Activated CD8-positive, alpha-beta memory T cell treated with anti-CD3 and anti-CD28 coated beads, Interleukin-2, amount 50 U/mL, for 4 hours (primary cell): ENCODE measurements at regions not wholly inside any gene's neighbourhood (a gene's known extent, or its start where the extent isn't known, plus 50 kb on each side); places are given as distances from the start of the nearest gene placed in this dataset.
"Not testable (repeated sequence)": the region's sequence is repeated elsewhere in the genome, so short reads cannot be mapped to it uniquely, and the experiment has no call there.

ENCODE experiments used
- DNase-seq: peaks from one replicate; pipeline ENCODE4 v3.0.0-alpha.2; 2020

DNA sequence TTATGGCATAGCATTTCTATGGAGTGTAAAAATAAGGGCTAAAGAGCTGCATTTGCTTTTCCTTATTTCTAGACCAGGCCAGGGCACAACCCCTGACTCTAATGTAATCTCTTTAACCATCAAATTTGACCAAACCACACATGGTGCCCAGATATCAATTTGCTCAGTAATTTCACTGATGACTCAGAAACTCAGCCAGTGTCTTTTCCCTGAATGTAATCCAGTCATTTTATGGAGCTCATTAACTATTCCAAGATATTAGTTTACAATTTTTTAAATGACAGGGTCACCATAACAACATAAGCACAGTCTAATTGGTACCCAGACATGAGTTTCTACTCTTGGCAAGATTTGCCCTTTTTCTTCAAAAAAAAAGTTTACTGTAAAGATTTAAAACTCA is 270.8 kb upstream of the AGAP1 start:
- no peak for DNase-seq

DNA sequence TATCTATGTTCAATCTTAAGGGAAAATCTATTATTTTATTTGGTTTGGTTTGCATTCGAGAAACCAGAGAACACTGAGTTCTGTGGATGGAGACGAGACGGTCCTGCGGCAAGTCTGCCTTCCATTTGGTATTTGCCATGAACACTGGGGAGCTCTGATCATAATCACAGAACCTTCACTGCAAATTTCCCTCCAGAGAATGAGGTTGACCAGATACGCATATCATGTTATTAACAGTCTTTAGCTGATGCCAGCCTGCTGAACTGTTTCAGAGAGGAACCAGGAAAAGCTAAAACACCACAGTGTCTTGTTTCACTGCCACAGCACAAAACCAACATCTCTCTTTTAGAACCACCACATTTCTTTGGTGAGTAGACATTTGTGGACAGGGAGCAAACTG is 269.4 kb upstream of the AGAP1 start:
- no peak for DNase-seq

DNA sequence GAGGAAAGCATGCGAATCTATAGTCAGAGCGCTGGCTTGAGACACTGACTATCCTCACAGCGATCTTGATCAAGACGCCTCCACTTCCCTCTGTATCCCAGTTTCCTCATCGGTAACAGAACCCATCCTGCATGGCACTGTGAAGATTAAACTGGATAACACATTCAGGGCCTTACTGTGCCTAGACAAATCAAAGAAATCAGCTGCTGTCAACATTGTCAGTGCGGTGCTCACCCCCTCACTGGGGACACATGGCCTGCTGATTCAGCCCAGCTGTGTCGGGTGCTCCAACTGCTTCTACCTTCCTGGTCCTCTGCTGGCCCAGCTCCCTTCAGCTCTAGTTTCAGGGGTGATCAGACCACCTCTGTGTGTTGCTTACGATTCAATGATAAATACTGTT is 268.6 kb upstream of the AGAP1 start:
- DNase-seq, result no peak

DNA sequence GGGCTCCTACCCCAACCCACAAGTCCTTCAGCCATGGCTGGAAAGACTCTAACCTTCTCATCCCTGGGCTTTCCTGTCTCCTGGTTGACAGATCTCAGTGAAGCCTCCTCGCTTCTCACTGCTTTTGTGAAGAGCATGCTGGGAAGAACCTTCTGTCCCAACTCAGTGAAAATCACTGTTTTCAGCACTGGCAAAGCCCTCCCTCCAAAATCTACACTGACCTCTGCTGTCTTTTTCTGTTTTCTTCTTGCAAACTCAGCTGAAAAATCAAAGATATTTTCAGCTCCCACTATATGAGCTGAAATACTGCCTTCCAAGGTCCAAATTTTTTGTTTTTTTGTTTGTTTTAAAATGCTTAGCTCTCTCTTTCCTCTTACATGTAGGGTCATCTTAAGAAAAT is 266.3 kb upstream of the AGAP1 start:
- no peak for DNase-seq

DNA sequence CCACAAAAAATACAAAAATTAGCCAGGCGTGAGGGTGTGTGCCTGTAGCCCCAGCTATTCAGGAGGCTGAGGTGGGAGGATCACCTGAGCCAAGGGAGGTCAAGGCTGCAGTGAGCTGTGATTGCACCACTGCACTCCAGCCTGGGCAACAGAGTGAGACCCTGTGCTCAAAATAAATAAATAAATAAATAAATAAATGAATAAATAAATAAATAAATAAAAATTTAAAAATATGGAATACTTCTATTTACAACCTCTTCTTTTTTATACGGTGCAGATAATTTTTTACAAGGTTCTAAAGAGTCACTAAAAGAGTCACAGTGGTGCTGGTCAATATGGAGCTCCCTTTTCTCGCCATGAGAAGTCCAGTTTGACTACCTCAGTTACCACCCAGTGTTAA is 265.4 kb upstream of the AGAP1 start:
- not testable (repeated sequence) for DNase-seq

DNA sequence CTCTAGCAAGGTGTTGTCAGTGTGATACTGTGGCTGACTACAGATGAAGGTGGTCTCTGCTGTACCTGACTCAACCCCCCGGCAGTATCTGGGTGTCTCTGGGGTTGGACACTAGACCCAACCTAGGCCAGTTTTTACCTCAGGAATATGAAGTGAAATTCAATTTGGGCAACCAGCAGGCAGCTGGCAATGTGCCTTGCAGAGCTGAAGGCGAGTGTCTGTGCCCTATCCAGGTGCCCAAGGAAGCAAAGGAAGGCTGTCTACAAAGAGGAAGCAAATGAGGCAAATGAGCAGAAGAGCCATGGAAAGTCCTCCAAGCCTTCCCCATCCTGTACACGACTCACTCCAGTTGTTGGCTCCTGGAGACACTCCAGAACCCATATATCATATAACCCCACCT is 264.6 kb upstream of the AGAP1 start:
- DNase-seq, result no peak

DNA sequence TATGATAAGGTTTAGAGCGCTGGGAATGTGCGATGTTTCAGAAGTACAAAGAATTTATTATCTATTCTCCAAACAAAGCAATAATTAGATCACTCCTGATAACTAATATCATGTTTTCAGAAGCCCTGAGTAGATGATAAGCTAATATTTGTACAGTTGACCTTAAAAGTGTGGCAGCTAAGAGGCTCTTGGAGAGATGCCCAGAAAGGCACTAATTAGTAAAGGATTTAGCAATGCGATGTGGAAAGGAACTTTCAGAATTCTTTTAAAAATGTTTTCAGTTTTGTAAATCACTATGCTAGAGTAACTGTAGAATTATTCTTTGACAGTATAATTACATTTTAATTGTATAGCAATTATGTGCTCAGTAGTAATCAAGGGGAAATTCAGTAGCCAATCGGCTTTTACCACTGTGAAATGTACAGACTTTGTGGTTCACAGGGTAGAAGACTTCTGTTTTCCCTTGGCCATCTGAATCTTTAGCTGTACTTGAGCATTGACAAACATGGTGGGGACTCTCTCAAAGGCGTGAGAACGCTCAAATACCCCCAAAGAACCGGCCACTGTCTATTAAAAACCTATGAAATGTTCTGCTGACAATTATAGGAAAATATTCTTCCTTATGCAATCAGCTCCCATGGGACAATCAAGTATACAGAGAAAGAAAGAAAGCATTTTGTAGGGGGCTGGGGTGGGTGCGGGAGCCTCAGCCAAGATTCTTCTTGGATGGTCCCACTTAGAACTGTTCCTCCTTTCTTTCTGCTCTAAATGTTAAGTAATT is 262.8 kb upstream of the AGAP1 start:
- DNase-seq, result no peak

DNA sequence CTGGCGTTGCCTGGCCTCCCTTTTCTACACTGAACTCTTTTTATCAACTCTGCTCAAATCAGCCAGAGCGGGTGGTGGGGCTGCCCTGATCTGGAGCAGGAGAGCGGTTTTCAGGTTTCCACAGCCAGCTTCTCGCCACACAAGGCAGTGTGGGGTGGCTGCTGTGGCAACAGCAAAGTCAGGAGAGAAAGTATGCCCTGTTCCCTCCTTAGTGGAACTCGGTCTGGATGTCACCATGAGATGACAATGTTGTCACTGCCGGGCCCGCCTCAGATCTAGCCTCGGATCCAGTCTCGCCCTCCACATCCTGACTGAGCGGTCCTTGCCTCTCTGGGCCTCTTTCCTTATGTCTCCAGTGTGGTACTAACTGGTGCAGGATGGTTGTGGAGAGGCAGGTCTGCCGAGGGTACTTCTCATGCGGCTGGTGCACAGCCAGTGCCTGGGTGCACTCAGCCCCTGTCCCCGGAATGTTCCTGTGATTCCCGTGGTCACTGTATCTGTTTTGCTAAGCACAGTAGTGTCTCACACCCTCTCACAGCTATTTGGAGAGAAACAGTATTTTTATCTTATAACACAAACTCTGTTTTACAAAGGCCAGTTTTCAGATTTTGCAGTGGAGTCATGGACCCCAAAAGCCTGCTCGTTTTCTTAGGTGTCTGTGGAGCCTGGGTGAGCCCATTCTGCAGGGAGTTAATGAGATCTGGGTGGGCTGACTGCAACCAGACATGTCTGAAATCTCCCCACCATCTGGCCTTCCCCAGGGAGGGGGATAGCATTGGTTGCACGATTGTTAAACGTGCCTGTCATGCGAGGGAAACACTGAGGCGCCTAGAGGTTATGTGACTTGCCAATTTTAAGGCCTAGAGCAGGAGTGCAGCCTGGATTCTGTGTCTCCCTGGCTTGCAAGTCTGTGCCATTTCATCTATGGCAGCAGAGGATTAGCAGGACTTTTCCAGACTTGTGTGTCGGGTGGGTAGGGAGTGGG is 261.1 kb upstream of the AGAP1 start:
- no peak for DNase-seq

DNA sequence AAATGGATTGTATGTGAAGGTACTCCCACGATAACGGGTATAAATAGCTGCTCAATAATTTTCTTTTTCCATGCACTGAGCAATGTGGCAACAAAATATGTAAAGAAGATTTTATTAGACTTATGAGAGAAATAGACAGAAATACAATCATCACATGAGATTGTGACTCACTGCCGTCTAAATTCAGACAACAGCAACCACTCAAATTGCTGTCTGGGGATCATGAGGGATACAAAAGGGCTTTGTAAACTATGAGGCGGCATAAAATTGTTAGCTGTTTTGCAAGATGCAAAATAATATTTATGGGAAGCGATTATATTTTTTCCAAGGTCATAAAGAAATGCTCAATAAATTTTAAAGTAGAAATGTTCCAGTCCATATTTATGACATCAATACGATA is 259.1 kb upstream of the AGAP1 start:
- no peak for DNase-seq

DNA sequence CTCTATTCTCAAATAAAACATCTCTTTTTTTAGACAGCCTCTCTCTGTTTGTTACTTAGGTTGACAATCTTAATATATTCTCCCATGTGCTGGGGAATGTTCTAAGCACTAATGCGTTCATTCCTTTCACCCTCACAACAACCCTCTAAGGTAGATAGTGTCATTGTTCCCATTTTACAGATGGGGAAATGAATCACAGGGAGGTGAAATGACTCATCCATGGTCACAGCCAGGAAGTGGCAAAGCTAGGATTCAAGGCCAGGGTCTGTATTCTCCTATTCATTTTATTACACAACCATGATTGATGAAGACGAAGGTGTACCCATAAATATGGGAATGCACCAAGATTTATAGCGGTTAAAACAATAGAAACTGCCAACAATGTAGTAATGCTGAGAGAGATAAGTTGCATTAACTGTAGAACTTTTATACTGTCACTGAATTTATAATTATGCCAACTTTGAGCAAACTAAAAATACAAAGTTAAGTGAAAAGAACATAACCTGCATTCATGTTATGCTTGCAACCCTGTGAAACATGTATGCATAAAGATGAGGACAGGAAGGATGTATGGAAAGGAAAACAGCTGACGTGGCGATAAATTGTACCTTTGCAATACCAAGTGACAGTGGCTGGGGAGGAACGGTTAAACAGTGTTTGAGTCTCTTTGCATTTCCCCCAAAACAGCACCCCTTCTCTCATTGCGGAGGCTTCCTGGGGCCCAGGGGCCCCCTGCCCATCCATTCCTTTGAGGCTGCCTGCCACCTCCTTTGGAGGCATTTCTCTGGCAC is 257.7 kb upstream of the AGAP1 start:
- no peak for DNase-seq

DNA sequence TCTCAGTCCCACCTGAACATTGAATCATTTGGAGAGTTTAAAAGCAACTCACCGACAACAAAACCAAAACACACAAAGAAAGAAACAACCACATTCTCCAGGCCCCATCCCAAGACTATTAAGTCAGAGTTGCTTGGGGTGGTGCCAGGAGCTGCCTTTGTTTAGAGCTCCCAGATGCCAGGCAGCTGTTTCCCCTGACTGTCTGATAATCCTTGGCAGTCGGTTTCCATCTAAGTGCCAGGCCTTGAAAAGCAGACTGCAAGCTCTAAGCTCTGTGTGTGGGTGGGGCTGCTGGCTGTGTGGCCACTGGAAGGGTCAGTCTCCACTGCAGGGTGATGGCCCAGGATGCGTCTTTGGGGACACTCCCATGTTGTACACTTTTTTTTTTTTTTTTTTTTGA is 255.3 kb upstream of the AGAP1 start:
- no peak for DNase-seq

DNA sequence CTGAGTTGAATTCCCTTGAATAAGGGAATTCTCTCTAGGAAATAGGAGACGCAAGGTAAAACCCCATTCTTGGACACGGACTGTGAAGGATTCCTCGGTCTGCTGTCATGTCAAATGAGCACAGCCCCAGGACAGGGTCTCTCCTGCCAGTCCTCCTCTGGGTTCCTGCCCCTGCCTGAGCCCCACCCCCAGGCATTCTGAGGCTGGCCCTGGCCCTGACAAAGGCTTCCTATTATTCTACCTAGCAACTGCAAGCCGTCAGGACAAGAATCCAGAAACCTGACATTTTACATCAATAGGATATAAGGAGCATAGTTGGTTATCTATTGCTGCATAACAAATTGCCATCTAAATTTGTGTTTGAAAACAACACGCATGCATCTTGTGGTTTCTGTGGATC is 253.3 kb upstream of the AGAP1 start:
- DNase-seq, result no peak

DNA sequence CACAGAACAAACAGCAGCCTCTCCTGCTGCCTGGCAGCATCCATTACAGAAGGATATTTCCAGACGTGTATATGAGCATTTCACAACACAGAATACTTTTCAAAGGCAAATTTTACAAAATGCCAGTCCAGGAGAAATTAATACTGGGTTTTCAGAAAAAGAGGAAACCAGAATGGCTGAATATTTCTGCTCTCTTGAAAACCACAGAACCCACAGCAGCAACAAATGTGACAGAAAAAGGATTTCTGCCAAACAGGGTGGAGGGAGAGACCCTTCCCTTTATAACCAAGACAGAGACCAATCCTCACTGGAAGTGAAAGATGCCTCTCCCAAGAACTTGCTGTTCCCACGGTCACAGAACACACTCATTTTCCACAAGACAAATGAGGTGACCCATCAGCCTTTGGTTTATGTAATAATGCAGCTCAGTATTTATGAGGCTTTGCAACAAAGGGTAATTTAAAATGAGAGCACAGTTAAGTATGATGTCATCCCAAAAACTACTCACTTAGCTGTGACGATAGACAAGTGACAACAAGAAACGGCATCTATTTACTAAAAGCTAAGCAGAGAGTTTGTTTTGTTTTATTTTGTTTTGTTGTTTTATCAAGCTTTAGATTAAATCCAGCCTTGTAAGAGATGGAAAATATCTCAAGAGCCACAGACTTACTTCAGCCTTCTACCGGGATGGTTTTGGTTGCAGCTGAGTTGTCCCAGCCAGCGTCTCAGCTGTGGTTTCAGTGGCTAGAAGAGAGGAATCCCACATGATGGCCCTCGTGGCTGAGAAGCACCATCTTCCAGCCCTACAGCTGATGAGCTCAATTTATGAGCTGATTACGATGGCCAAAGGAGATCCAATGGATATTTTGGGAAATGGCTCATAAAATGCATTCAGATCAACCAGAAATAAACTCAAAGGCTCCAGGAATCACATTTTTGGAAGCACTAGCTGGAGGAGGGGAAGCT is 249.3 kb upstream of the AGAP1 start:
- DNase-seq, result no peak

DNA sequence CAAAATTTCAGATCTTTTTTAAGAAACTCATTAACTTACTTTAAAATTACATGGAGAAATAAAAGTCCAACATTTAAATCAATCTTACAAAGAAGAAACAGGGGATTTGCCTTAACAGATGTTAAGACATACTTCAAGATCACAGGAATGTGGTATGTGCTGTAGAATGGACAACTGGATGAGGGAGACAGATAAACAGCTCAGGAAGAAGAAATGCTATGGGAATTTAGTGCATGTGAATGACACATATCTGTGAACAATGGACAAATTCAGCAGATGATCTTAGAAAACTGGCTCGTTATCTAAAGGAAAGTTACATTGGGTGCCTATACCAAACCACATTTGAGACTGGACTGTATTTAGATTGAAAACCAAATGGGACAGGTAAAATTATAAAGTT is 246.8 kb upstream of the AGAP1 start:
- DNase-seq, result no peak

DNA sequence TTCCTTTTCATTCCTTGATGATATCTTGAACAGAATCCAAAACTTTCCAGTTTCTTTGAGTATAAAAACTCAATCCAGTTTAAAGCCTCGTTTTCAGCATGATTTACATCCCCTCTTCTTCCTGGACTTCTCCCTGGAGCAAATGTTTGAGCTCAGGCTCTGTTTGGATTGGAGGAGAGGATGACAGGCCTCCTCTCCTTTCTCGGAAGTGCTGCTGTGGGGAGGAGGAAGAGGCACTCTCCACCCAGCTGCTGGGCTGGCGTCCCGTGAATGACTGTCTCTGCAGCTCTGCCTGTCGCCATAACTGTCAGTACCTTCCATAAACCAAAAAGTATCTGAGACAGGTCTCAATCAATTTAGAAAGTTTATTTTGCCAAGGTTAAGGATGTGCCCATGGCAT is 238.2 kb upstream of the AGAP1 start:
- DNase-seq, result no peak

DNA sequence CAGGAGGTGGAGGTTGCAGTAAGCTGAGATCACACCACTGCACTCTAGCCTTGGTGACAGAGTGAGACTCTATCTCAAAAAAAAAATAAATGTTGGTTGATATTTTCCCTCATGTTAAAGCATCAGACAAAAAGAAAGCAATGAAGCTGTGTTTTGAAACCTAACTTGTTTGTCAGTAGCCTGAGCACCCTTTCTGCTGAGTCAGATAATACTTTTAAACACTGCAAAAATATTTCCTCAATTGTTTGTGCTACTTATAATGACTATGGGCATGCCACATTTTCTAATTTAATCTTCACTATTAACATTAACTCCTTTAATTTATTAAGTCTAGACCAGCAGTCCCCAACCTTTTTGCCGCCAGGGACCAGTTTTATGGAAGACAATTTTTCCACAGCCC is 236.3 kb upstream of the AGAP1 start:
- DNase-seq, result no peak

DNA sequence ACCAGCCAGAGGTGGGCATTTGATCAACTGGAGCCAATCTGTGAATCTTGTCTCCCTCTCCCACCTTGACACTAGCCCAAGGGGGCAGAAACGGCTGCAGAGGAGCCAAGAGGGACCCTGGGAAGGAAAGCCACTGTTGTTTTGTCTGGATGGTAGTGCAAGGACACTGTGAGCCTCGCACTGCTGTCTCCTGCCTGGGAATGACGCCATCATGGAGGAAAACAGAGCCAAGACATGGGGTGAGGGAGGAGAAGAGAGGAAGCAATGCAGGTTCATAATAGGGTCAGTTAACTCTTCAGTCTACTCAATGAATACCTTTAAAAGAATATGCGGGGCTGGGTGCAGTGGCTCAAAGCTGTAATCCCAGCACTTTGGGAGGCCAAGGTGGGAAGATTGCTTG is 231.1 kb upstream of the AGAP1 start:
- no peak for DNase-seq

DNA sequence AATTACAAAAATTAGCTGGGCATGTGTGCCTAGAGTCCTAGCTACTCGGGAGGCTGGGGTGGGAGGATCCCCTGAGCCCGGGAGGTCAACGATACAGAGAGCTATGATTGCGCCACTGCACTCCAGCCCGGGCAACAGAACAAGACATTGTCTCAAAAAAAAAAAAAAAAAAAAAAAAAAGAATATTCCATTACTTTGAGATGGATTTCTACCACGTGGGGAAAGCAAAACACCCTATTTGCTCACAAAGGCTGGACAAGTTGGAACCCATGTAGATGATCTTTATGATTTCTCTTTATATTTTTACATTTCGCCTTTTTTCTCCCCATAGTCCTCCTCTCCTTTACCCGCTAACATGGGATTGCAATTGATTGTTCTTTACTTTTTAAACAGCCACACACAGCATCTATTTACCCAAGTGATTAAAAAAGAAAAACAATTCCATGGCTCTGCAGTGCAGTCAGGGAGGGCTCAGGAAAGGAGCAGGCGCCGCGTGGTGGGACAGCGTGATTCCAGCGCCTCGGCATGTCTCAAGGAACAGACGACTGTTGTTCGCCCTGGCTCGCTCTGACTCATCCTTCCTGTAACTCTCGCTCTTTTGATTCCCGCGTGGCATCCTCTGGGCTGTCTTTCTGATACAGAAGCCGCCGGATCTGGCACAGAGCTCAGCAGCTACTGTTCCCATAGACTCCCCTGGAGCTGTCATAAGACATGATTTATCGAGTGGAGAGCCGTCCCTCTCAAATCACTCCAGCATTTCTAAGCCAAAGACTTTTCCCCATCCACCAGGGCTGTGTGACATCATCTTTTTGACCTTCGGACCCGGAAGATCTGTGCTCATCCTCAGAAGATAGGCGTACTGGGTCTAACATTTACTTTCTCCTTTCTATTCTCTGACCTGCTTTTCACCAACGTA is 230.4 kb upstream of the AGAP1 start:
- no peak for DNase-seq

DNA sequence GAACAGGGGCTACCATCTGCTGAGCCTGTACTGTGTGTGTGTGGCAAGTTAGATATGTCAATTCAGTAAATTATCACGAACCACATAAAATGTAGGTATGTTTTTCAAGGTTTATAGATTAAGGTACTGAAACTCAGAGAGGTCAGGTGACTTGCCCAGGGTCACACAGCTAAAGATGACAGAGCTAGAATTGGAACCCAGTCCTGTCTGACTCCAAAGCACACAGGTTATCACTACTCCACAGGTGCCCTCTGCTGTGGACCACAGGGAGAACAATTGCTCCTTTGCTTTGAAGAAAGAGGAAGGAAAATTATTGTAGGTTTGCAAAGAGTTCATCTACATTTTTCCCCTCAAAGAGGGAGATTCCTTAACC is 229.7 kb upstream of the AGAP1 start:
- no peak for DNase-seq

DNA sequence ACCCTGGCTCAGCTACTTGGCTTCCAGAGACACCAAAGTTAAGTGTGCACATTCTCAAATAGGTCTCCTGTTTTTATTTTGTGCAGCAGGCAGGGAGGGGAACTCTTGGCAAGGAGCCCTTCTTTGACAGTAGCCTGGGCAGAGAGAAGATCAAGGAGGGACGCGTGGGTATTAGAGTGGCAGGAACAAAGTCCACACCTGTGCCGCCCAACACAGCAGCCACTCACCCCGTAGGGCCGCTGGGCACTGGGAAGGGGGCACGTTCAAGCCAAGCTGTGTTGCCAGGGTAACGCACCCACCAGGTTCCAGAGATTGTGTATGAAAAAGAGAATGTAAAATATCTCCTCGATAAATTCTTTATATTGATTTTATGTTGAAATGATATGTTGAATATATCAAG is 229.3 kb upstream of the AGAP1 start:
- no peak for DNase-seq

DNA sequence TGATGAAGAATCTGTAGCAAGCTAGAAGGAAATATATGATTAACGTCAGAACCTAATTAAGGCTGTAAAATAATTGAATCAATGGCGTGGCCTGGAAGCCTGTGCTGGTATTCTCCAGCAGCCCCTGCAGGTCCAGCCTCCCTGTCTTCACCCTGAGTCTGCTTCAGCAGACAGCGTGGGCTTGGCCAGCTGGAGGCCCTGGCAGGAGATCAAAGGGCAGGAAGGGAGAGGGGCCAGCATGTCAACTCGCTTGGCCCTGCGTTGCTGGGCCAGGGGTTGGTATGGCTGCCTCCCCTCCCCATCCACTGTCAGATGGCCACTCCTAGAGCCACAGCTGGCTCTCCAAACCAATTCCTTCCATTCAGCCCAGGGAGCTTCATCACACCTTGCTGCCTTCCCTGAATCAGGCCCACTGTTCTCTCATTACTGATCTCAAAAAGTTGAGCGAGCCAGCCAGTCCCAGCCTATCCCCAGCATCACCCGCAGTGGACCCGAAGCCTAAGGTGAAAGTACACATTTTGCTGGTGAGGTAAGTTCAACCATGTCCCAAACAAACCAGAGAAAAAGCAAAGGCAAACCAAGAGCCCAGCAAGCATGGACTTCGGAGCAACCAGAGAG is 228.4 kb upstream of the AGAP1 start:
- no peak for DNase-seq
